Activated CD8-positive, alpha-beta T cell treated with anti-CD3 and anti-CD28 coated beads, Interleukin-2, amount 10 ng/mL, durations not matched to agents 7 days and 5 days (primary cell): ENCODE measurements at regions not wholly inside any gene's neighbourhood (a gene's known extent, or its start where the extent isn't known, plus 50 kb on each side); places are given as distances from the start of the nearest gene placed in this dataset.
"Not testable (repeated sequence)": the region's sequence is repeated elsewhere in the genome, so short reads cannot be mapped to it uniquely, and the experiment has no call there.

ENCODE experiments used
- ATAC-seq: fragments of 150-1000 bp; cut with Tn5 transposase; one replicate; pipeline ENCODE4 v1.10.0; 2021; ENCODE audit warnings: moderate library complexity
- CTCF ChIA-PET: fragments of 350-600 bp; sonication (Branson Sonifier 250); formaldehyde crosslinking; loops from one replicate; lab custom pipeline; 2021; ENCODE audit warnings: antibody characterized with exemption; lab: Charles Lee
- POLR2A ChIA-PET: fragments of 350-600 bp; sonication (Branson Sonifier 250); formaldehyde crosslinking; loops from one replicate; lab custom pipeline; 2021; ENCODE audit warnings: antibody characterized with exemption; lab: Charles Lee
- DNase-seq: peaks from one replicate; pipeline ENCODE4 v3.0.0-alpha.2; 2020
- H3K27ac Mint-ChIP-seq: one replicate; pipeline ENCODE4 v1.8.0; 2021; ENCODE audit warnings: mild to moderate bottlenecking, mixed read lengths
- H3K27me3 Mint-ChIP-seq: one replicate; pipeline ENCODE4 v1.8.0; 2021; ENCODE audit warnings: low read depth, mixed read lengths
- H3K36me3 Mint-ChIP-seq: one replicate; pipeline ENCODE4 v1.8.0; 2021; ENCODE audit warnings: low read depth, mixed read lengths
- H3K4me1 Mint-ChIP-seq: one replicate; pipeline ENCODE4 v1.8.0; 2021; ENCODE audit warnings: low read depth, mixed read lengths
- H3K4me3 Mint-ChIP-seq: one replicate; pipeline ENCODE4 v1.8.0; 2021; ENCODE audit warnings: mild to moderate bottlenecking, mixed read lengths
- H3K9me3 Mint-ChIP-seq: one replicate; pipeline ENCODE4 v1.8.0; 2022; ENCODE audit warnings: mixed read lengths; ENCODE audit not compliant: insufficient read depth

GRCh38 chr15:95146481-95146880, 915.1 kb downstream of the MCTP2 start:
- CTCF ChIA-PET: no interaction called here
- H3K27ac Mint-ChIP-seq: no peak overlapping the region
- POLR2A ChIA-PET: no interaction called here
- H3K4me3 Mint-ChIP-seq: no peak overlapping the region
- no peaks in the 10 kb centered on the region for H3K9me3 Mint-ChIP-seq
- H3K27me3 Mint-ChIP-seq: no peaks in the 10 kb centered on the region
- no peak for ATAC-seq
- no peak for DNase-seq
- H3K4me1 Mint-ChIP-seq: no peaks in the 10 kb centered on the region
- H3K36me3 Mint-ChIP-seq: no peaks in the 10 kb centered on the region

DNA sequence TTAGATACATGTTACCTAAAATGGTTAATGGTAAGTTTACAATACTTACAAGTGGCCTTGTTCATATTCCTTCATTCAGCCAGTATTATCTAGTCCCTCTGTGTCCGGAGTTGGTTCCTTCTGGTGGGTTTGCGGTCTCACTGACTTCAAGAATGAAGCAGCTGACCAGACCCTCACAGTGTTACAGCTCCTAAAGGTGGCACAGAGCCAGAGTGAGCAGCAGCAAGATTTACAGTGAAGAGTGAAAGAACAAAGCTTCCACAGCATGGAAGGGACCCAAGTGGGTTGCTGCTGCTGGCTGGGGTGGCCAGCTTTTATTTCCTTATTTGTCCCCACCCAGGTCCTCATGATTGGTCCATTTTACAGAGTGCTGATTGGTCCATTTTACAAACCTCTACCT, 916.8 kb downstream of the MCTP2 start:
- no peak overlapping the region for H3K27ac Mint-ChIP-seq
- POLR2A ChIA-PET: no interaction called here
- DNase-seq (no peak), ATAC-seq (no peak)
- CTCF ChIA-PET: no interaction called here
- no peaks in the 10 kb centered on the region for H3K9me3 Mint-ChIP-seq
- H3K4me1 Mint-ChIP-seq: no peaks in the 10 kb centered on the region
- H3K36me3 Mint-ChIP-seq: no peaks in the 10 kb centered on the region
- no peaks in the 10 kb centered on the region for H3K27me3 Mint-ChIP-seq
- no peak overlapping the region for H3K4me3 Mint-ChIP-seq

DNA sequence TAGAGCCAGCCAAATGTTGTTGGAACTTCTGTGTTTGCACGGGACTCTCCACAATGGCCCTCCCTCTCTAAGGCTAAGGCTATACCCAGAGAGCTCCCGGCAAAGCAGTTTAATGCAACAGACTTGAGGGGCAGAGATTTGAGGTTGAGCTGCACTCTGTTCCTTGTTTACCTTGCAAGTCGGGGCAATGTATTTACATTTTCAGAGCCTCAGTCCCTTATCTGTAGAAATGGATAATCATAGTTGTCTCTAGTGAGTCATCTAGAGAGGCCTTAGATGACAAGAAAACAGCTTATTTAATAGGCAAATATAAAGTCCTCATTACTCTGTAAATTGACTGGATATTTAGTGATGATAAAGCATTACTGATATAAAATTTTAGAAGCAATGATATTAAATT, 917.7 kb downstream of the MCTP2 start:
- H3K9me3 Mint-ChIP-seq: no peaks in the 10 kb centered on the region
- CTCF ChIA-PET: no interaction called here
- H3K4me3 Mint-ChIP-seq: no peak overlapping the region
- no peaks in the 10 kb centered on the region for H3K27me3 Mint-ChIP-seq
- no peak overlapping the region for H3K27ac Mint-ChIP-seq
- H3K4me1 Mint-ChIP-seq: no peaks in the 10 kb centered on the region
- no peaks in the 10 kb centered on the region for H3K36me3 Mint-ChIP-seq
- POLR2A ChIA-PET: interaction anchor here (0.7 kb wide), 1 partner anchor 819 kb away, joined by 3 read pairs; no protein-coding TSS in a partner anchor
- DNase-seq: no peak
- ATAC-seq: no peak

- POLR2A ChIA-PET: no interaction called here
Measured at GRCh38 chr15:95149771-95150170, 918.4 kb downstream of the MCTP2 start.

GRCh38 chr15:95150466-95150865, 919.1 kb downstream of the MCTP2 start:
- DNase-seq (no peak), ATAC-seq (no peak)
- Mint-ChIP-seq H3K4me3 (no peak overlapping the region), H3K9me3 (no peaks in the 10 kb centered on the region), H3K27ac (no peak overlapping the region), H3K36me3 (no peaks in the 10 kb centered on the region), H3K27me3 (no peaks in the 10 kb centered on the region), H3K4me1 (no peaks in the 10 kb centered on the region)
- POLR2A ChIA-PET: no interaction called here
- CTCF ChIA-PET: no interaction called here

More at GRCh38 chr15:95149771-95150170, 918.4 kb downstream of the MCTP2 start:
- no peak overlapping the region for H3K4me3 Mint-ChIP-seq
- H3K9me3 Mint-ChIP-seq: no peaks in the 10 kb centered on the region
- no peaks in the 10 kb centered on the region for H3K4me1 Mint-ChIP-seq
- DNase-seq (no peak), ATAC-seq (no peak)
- no peaks in the 10 kb centered on the region for H3K27me3 Mint-ChIP-seq
- no peak overlapping the region for H3K27ac Mint-ChIP-seq
- CTCF ChIA-PET: no interaction called here
- no peaks in the 10 kb centered on the region for H3K36me3 Mint-ChIP-seq

DNA sequence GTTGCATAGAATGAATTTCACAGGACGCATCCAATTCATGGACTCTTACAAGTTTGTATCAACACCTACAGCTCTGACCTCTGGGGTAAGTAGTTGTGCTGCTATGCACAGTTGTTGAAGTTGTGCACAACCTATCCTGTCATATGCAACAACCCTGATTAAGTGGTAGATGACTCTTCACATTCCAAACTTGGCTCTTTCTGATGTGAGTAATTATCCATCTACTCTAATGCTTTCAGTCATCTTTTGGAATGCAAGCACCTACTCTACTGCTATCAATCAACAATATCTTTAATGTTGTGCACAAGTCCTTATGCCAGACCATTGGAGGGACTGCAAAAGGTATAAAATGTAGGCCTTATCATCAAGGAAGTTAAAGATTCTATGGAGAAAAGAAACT, 921.4 kb downstream of the MCTP2 start:
- H3K4me1 Mint-ChIP-seq: no peaks in the 10 kb centered on the region
- no peaks in the 10 kb centered on the region for H3K27me3 Mint-ChIP-seq
- ATAC-seq (no peak), DNase-seq (no peak)
- CTCF ChIA-PET: no interaction called here
- H3K27ac Mint-ChIP-seq: no peak overlapping the region
- H3K4me3 Mint-ChIP-seq: no peak overlapping the region
- H3K36me3 Mint-ChIP-seq: no peaks in the 10 kb centered on the region
- H3K9me3 Mint-ChIP-seq: no peaks in the 10 kb centered on the region
- POLR2A ChIA-PET: no interaction called here

DNA sequence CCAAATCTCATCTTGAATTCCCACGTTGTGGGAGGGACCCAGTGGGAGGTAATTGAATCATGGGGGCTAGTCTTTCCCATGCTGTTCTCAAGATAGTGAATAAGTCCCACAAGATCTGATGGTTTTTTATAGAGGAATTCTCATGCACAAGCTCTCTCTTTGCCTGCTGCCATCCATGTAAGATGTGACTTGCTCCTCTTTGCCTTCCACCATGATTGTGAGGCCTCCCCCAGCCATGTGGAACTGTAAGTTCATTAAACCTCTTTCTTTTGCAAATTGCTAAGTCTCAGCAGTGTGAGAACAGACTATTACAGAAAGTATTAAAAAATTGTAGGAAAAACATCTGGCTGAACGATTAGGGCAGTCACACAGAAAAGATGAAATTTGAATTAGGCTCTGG, 921.8 kb downstream of the MCTP2 start:
- ATAC-seq, H3K27ac Mint-ChIP-seq, H3K9me3 Mint-ChIP-seq, H3K36me3 Mint-ChIP-seq, CTCF ChIA-PET, H3K4me1 Mint-ChIP-seq, DNase-seq, POLR2A ChIA-PET, H3K4me3 Mint-ChIP-seq, H3K27me3 Mint-ChIP-seq: not testable (repeated sequence)

DNA sequence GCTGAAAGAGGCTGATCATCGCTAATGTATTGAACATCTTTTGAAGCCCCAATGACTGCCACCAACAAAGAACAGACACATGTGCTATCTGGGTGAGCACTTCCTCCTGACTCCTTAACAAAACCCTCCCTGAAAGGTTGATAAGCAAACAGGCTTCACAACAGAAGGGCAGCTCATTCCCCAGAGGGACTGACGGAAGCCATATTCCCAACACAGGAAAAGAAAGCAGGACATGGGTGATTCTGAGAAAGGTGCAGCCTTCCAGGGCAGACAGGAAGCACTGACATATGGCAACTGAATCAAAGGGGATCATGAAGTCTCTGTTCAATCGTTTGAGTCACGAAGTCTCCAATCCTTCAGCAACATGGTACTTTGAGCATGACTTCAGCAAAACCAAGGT, 929.0 kb downstream of the MCTP2 start:
- CTCF ChIA-PET: no interaction called here
- no peaks in the 10 kb centered on the region for H3K36me3 Mint-ChIP-seq

DNA sequence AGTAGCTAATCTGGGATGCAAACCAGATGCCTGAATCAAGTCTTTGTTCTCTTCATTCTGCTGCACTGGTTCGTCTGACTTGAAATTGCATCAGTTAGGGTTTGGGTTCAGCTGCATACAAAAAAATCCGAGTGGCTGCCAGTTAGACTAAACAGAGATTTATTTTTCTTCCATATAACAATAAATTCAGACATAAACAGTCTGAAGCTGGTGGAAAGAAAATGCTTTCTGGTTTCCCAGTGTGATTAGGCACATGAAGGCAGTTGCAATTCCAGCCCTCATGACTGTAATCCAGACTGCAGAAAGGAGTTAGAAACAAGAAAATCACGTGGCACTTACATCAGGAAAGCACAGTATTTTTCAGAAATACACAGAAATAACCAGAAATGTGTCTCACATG, 930.7 kb downstream of the MCTP2 start:
- no peaks in the 10 kb centered on the region for H3K4me1 Mint-ChIP-seq
- H3K9me3 Mint-ChIP-seq: no peaks in the 10 kb centered on the region
- ATAC-seq (no peak), DNase-seq (no peak)
- H3K36me3 Mint-ChIP-seq: no peaks in the 10 kb centered on the region
- no peaks in the 10 kb centered on the region for H3K27me3 Mint-ChIP-seq
- H3K4me3 Mint-ChIP-seq: no peak overlapping the region
- POLR2A ChIA-PET: no interaction called here
- no peak overlapping the region for H3K27ac Mint-ChIP-seq
- CTCF ChIA-PET: no interaction called here

More for the DNA sequence above, 929.0 kb downstream of the MCTP2 start:
- DNase-seq (no peak), ATAC-seq (no peak)
- no peaks in the 10 kb centered on the region for H3K27me3 Mint-ChIP-seq
- H3K4me1 Mint-ChIP-seq: no peaks in the 10 kb centered on the region
- POLR2A ChIA-PET: no interaction called here
- H3K27ac Mint-ChIP-seq: no peak overlapping the region
- no peaks in the 10 kb centered on the region for H3K9me3 Mint-ChIP-seq
- H3K4me3 Mint-ChIP-seq: no peak overlapping the region

DNA sequence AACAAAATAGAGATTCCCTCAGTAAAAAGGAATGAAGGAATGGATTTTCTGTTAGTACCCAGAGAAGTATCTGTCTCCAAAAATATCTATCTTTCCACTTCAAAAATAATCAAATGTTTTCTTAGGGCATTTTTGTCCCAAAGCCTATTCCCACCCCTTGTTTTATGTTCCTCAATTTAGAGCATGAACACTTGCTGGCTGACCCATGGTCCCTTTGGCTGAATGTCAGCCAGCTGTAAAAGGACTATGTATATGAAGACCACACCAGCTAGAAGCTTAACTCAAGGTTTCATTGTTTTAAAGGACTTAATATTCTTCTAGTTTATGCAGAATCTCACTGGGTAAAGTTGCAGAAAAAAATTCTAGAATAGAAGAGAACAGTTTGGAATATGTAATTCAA, 931.2 kb downstream of the MCTP2 start:
- ATAC-seq: no peak
- H3K27me3 Mint-ChIP-seq: no peaks in the 10 kb centered on the region

GRCh38 chr15:95162967-95163531, 931.7 kb downstream of the MCTP2 start:
- DNase-seq (no peak), ATAC-seq (no peak)
- H3K27me3 Mint-ChIP-seq: no peaks in the 10 kb centered on the region
- no peaks in the 10 kb centered on the region for H3K4me1 Mint-ChIP-seq
- H3K27ac Mint-ChIP-seq: no peak overlapping the region
- H3K9me3 Mint-ChIP-seq: no peaks in the 10 kb centered on the region
- no peak overlapping the region for H3K4me3 Mint-ChIP-seq
- ChIA-PET CTCF (no interaction called here), POLR2A (no interaction called here)
- H3K36me3 Mint-ChIP-seq: no peaks in the 10 kb centered on the region

More for the DNA sequence above, 931.2 kb downstream of the MCTP2 start:
- Mint-ChIP-seq H3K27ac (no peak overlapping the region), H3K36me3 (no peaks in the 10 kb centered on the region), H3K4me1 (no peaks in the 10 kb centered on the region), H3K4me3 (no peak overlapping the region), H3K9me3 (no peaks in the 10 kb centered on the region)
- ChIA-PET POLR2A (no interaction called here), CTCF (no interaction called here)
- DNase-seq: no peak

- H3K9me3 Mint-ChIP-seq: no peaks in the 10 kb centered on the region
- H3K27ac Mint-ChIP-seq: no peak overlapping the region
- H3K27me3 Mint-ChIP-seq: no peaks in the 10 kb centered on the region
- H3K4me1 Mint-ChIP-seq: no peaks in the 10 kb centered on the region
- ChIA-PET CTCF (no interaction called here), POLR2A (no interaction called here)
- no peak for ATAC-seq
- H3K4me3 Mint-ChIP-seq: no peak overlapping the region
- no peak for DNase-seq
- H3K36me3 Mint-ChIP-seq: no peaks in the 10 kb centered on the region
Measured at GRCh38 chr15:95168152-95168551, 936.8 kb downstream of the MCTP2 start.

DNA sequence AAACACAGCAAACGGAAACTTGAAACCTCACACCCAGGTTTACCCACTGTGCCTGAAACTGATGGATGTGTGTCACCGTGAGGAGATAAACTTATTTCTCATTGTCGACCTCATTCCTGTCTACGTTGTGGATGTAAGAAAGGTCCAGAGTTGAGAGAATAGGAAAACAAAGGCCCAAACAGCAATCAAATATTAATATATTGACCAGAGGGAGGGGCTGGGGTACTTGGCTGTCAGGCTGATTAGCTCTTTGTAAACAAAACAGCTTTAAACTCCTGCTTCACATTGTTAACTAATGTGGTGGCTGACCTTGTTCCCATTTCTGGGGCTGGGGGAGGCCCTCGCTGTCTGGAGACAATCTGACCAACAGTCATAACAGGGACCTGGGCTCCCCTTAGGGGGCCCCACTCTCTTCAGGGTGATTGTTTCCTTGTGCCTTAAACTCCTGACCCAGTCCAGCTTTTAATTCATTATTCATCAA, 937.6 kb downstream of the MCTP2 start:
- Mint-ChIP-seq H3K27me3 (no peaks in the 10 kb centered on the region), H3K27ac (no peak overlapping the region), H3K9me3 (no peaks in the 10 kb centered on the region), H3K4me1 (no peaks in the 10 kb centered on the region), H3K36me3 (no peaks in the 10 kb centered on the region), H3K4me3 (no peak overlapping the region)
- CTCF ChIA-PET: no interaction called here
- DNase-seq (no peak), ATAC-seq (no peak)
- POLR2A ChIA-PET: no interaction called here
